ENCODE measurements at regions not wholly inside any gene's neighbourhood (a gene's known extent, or its start where the extent isn't known, plus 50 kb on each side); places are given as distances from the start of the nearest gene placed in this dataset.

DNA sequence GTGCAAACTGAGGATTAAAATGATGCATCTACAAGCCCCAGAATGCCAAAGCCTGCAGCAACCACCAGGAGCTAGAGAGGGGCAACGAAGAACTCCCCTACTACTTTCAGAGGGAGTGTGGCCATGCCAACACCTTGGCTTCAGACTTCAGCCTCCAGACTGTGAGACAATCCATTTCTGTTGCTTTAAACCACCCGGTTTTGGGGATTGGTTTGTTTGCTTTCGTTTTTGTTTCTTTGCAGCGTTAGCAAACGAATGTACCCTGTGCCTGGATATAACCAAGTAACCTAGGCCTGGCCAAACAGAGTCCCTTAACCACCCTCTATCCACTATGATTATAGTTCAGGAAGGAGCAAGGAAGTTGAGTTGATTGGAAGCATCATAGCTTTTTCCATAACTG is 171.2 kb upstream of the NCK2 start:
- Histone ChIP-seq H3K9me3 (ENCODE audit: control insufficient read depth, insufficient read depth, low read length) (no peaks in the 10 kb centered on the region), H3K4me1 (ENCODE audit: control insufficient read depth, insufficient read depth, low read length) (peaks cover 4% of the 10 kb centered on the region), H3K27me3 (ENCODE audit: control insufficient read depth, insufficient read depth, low read length) (no peaks in the 10 kb centered on the region), H3K36me3 (ENCODE audit: control insufficient read depth, insufficient read depth, low read length) (no peaks in the 10 kb centered on the region), H3K4me3 (ENCODE audit: low read depth, low read length) (no peak overlapping the region), H3K9ac (ENCODE audit: low read depth, low read length) (no peak overlapping the region)

DNA sequence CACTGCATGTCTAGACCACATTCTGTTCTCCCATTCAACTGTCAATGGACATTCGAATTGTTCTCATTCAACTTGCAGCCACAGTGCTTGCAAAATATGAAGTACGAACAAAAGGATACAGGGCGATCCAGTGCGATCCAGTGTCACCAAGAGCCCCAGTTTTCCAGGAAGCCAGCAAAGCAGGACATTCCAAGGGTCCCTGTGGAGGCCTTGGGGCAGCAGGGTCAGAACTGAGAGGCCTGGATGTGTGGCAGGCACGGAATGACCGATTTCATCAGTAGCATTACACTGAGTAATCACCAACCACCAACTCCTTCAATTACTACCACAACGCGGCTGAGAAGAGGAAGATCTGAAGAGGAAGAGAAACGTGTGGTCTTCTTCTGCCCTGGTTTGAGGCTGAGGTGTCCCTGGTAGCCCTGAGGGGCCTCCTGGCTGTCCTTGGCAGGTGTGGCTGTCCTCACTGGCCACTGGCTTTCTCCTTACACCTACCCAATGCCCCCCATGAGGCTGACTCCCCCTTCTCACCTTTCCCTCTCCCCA is 172.7 kb upstream of the FHL2 start:
- Histone ChIP-seq H3K4me1 (ENCODE audit: control insufficient read depth, insufficient read depth, low read length) (peaks cover under 1% of the 10 kb centered on the region), H3K9ac (ENCODE audit: low read depth, low read length) (no peak overlapping the region), H3K9me3 (ENCODE audit: control insufficient read depth, insufficient read depth, low read length) (no peaks in the 10 kb centered on the region), H3K4me3 (ENCODE audit: low read depth, low read length) (no peak overlapping the region), H3K27me3 (ENCODE audit: control insufficient read depth, insufficient read depth, low read length) (no peaks in the 10 kb centered on the region), H3K36me3 (ENCODE audit: control insufficient read depth, insufficient read depth, low read length) (no peaks in the 10 kb centered on the region)

DNA sequence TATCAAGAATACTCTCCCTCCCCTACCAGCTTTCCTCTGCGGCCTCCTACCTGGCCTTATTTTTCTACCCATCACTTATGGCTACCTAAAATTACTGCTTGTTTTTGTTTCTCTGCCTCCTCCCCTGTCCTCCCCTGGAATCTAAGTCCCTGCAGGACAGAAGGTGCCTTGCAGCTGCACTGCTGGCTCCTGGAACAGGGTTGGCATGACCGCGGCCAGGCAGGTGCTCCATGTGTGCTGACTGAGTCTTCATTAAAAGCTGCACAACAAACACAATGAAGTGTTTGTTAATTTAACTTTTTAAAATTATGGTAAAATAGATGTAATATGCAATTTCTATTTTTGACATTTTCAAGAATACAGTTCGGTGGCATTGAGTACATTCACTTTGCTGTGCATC is 171.9 kb upstream of the FHL2 start:
- no peaks in the 10 kb centered on the region for H3K4me1 ChIP-seq (ENCODE audit: control insufficient read depth, insufficient read depth, low read length)
- no peak overlapping the region for H3K4me3 ChIP-seq (ENCODE audit: low read depth, low read length)
- H3K9me3 ChIP-seq (ENCODE audit: control insufficient read depth, insufficient read depth, low read length) = no peaks in the 10 kb centered on the region
- no peak overlapping the region for H3K9ac ChIP-seq (ENCODE audit: low read depth, low read length)
- H3K27me3 ChIP-seq (ENCODE audit: control insufficient read depth, insufficient read depth, low read length) = no peaks in the 10 kb centered on the region
- H3K36me3 ChIP-seq (ENCODE audit: control insufficient read depth, insufficient read depth, low read length) = no peaks in the 10 kb centered on the region

DNA sequence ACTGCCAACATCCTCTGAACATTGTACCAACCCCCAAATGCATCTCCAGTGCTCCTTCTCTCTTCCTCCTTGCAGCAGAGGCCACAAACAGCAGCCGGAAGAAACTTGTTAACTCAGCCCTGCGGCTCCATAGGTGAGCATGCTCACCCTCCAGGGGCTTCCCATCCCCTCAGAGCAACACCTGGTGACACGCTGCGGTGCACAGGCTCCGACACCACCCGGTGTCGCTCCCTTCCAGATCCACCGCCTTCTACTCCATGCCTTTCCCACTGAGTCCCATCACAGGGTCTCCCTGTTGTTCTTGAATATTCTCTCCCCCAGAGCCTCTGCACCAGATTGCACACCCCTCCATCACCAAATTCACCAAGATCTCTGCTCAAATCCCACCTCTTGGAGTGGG is 171.5 kb upstream of the FHL2 start:
- Histone ChIP-seq H3K4me1 (ENCODE audit: control insufficient read depth, insufficient read depth, low read length) (no peaks in the 10 kb centered on the region), H3K36me3 (ENCODE audit: control insufficient read depth, insufficient read depth, low read length) (no peaks in the 10 kb centered on the region), H3K9ac (ENCODE audit: low read depth, low read length) (no peak overlapping the region), H3K4me3 (ENCODE audit: low read depth, low read length) (no peak overlapping the region), H3K9me3 (ENCODE audit: control insufficient read depth, insufficient read depth, low read length) (no peaks in the 10 kb centered on the region), H3K27me3 (ENCODE audit: control insufficient read depth, insufficient read depth, low read length) (no peaks in the 10 kb centered on the region)

DNA sequence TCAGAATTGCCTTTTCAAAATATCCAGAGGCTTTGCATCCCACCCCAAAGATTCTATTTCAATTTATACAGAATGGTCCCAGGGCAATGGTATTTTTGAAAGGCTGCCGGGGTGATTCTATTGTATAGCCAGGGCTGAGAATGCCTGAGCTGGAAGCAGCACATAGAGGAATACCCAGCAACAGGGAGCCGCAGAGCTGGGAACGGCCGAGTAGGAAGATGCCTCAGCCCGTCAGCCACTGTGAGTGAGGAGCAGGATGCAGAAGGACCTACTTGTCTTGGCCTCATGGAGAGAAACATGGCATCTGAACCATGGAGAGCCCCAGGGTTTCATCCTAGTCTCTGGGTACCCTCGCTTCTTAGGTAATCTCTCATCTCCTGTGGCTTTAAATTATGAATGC is 170.8 kb upstream of the FHL2 start:
- Histone ChIP-seq H3K4me3 (ENCODE audit: low read depth, low read length) (no peak overlapping the region), H3K27me3 (ENCODE audit: control insufficient read depth, insufficient read depth, low read length) (no peaks in the 10 kb centered on the region), H3K9ac (ENCODE audit: low read depth, low read length) (no peak overlapping the region), H3K4me1 (ENCODE audit: control insufficient read depth, insufficient read depth, low read length) (no peaks in the 10 kb centered on the region), H3K36me3 (ENCODE audit: control insufficient read depth, insufficient read depth, low read length) (no peaks in the 10 kb centered on the region), H3K9me3 (ENCODE audit: control insufficient read depth, insufficient read depth, low read length) (no peaks in the 10 kb centered on the region)

DNA sequence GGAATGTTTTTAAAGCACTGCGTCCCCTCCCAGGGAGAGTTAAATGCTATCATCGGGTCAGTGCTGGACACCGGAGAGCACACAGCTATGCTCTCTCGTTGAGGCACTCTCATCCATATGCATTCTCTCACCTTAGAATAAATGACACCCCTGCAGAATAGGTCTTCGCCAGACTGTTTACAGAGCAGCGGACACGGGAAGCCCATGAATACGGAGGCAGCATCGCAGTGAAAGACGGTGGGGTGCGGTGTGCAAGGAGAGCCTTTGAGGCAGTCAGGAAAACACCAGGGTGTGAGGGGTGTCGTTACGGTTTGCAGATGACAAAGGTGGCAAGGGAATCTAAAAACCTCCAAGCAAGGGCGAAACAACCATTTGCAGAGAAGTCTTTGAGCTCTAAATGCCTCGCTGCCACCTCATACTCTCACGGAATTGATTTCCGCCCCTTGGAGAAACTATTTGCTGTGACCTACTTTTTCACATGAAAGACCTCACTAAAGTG is 169.2 kb upstream of the FHL2 start:
- Histone ChIP-seq H3K27me3 (ENCODE audit: control insufficient read depth, insufficient read depth, low read length) (no peaks in the 10 kb centered on the region), H3K9me3 (ENCODE audit: control insufficient read depth, insufficient read depth, low read length) (no peaks in the 10 kb centered on the region), H3K4me3 (ENCODE audit: low read depth, low read length) (no peak overlapping the region), H3K4me1 (ENCODE audit: control insufficient read depth, insufficient read depth, low read length) (no peaks in the 10 kb centered on the region), H3K9ac (ENCODE audit: low read depth, low read length) (no peak overlapping the region), H3K36me3 (ENCODE audit: control insufficient read depth, insufficient read depth, low read length) (no peaks in the 10 kb centered on the region)

DNA sequence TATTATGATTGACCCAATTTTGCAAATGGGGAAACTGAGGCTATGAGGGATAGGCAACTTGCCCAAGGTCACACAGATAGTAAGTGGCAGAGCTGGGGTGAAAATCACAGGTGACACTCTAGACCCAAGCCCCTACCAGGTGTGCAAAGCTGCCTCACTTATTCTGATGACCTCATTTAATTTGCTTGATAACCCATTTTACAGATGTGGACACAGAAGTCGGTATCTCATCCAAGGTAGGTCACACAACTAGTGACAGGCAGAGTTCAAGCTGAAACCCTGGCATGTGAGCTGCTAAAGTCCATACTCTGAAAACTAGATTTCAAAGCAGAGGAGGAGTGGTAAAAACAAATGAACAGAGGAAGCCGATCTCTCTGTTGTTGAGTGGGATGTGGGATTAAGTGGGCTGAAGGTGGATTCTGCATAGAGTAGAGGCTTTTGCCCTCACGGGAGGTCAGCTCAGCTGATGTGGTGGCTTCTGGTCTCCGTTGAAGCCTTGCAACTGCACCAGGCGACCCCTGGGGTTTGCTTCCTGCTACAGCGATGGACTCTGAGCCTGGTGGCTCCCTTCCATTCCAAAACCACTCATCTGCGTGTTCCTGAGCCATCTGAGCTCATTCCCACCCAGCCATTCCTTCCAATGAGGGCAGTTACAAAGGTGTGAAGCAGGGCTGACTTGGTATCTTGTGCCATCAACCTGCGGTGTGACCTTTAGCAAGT is 164.3 kb upstream of the FHL2 start:
- Histone ChIP-seq H3K27me3 (ENCODE audit: control insufficient read depth, insufficient read depth, low read length) (no peaks in the 10 kb centered on the region), H3K9ac (ENCODE audit: low read depth, low read length) (no peak overlapping the region)

DNA sequence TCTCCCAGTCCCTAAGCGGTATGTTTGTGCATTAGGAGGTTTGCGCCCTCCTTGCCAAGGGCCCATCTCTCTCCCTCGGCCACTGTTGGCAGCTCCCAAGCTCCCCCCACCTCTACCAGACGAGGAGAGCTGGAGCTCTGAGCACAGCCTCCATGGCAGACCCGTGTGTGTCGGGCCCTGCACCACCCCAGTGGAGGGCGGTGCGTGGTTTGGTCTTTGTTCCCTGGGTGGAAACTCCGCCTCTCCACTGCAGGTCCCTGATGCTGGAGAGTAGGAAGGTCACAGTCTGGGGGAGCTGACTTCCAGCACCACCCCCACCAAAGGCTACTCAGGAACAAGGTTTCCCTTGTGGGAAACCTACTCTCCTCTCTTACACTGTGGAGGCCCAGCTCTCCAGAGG is 162.6 kb upstream of the FHL2 start:
- Histone ChIP-seq H3K9me3 (ENCODE audit: control insufficient read depth, insufficient read depth, low read length) (no peaks in the 10 kb centered on the region), H3K36me3 (ENCODE audit: control insufficient read depth, insufficient read depth, low read length) (no peaks in the 10 kb centered on the region), H3K27me3 (ENCODE audit: control insufficient read depth, insufficient read depth, low read length) (no peaks in the 10 kb centered on the region), H3K4me1 (ENCODE audit: control insufficient read depth, insufficient read depth, low read length) (no peaks in the 10 kb centered on the region), H3K4me3 (ENCODE audit: low read depth, low read length) (no peak overlapping the region), H3K9ac (ENCODE audit: low read depth, low read length) (no peak overlapping the region)

More for the DNA sequence above, 164.3 kb upstream of the FHL2 start:
- Histone ChIP-seq H3K4me1 (ENCODE audit: control insufficient read depth, insufficient read depth, low read length) (no peaks in the 10 kb centered on the region), H3K4me3 (ENCODE audit: low read depth, low read length) (no peak overlapping the region), H3K9me3 (ENCODE audit: control insufficient read depth, insufficient read depth, low read length) (no peaks in the 10 kb centered on the region), H3K36me3 (ENCODE audit: control insufficient read depth, insufficient read depth, low read length) (no peaks in the 10 kb centered on the region)

DNA sequence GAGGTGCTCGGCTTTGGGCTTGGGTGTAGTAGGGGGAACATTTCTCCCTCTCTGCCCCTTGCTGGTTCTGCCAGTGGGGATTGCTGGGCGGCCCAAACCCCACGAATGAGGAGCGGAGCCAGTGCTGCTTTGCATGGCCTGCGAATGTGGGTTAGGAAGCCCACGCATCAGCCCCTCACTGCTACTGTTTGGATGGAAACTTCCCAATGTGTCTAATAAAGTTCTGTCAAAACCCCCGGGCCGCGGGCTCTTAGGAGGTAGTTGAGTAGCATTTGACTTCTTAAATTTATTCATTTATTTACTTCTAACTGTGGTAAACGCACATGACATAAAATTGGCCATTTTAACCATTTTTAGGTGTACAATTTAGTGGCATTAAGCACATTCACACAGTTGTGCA is 161.3 kb upstream of the FHL2 start:
- no peak overlapping the region for H3K9ac ChIP-seq (ENCODE audit: low read depth, low read length)
- H3K4me3 ChIP-seq (ENCODE audit: low read depth, low read length) = no peak overlapping the region
- H3K4me1 ChIP-seq (ENCODE audit: control insufficient read depth, insufficient read depth, low read length) = no peaks in the 10 kb centered on the region
- H3K27me3 ChIP-seq (ENCODE audit: control insufficient read depth, insufficient read depth, low read length) = no peaks in the 10 kb centered on the region
- H3K9me3 ChIP-seq (ENCODE audit: control insufficient read depth, insufficient read depth, low read length) = no peaks in the 10 kb centered on the region
- no peaks in the 10 kb centered on the region for H3K36me3 ChIP-seq (ENCODE audit: control insufficient read depth, insufficient read depth, low read length)

DNA sequence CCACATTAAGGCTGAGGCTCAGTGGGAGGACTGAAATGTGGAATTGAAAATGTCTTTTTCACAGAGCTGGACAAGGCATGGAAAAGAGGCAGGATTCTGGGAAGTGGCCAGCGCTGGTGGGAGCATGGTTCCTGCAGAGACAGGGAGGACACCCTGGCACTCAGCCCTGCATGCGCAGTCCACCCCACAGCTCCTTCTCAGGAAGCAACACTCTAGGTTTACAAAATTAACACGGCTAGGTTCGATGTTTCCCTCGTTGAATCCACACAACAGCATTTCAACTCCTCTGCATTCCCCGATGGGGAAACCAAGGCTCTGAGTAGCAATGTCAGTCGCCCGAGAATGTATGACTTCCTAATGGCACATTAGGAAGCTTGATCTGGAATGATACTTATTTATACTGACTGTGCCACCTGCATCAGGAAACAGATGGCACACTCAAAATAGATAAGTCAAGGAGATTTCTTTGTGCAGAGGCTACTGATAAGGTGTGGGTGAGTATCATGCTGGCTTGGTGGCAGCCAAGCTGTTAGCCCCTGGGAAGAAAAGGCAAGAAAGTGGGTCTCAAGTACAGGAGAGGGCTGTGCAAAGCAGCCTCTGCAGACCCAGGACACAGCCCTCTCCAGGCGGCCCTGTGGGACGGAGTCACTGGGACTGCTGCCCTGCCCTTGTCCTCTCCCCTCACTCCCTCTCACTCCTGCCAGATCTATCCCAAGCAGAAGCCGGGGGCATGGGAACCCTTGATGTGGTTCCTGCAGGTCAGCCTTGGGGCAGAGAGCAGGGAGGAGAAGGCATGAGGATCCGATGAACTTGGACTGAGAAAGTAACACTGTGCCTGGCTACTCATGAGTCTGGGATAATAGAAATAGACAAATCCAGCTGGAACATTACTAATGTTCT is 158.4 kb upstream of the FHL2 start:
- Histone ChIP-seq H3K4me3 (ENCODE audit: low read depth, low read length) (no peak overlapping the region), H3K27me3 (ENCODE audit: control insufficient read depth, insufficient read depth, low read length) (no peaks in the 10 kb centered on the region), H3K36me3 (ENCODE audit: control insufficient read depth, insufficient read depth, low read length) (no peaks in the 10 kb centered on the region), H3K9me3 (ENCODE audit: control insufficient read depth, insufficient read depth, low read length) (no peaks in the 10 kb centered on the region), H3K9ac (ENCODE audit: low read depth, low read length) (no peak overlapping the region), H3K4me1 (ENCODE audit: control insufficient read depth, insufficient read depth, low read length) (no peaks in the 10 kb centered on the region)

DNA sequence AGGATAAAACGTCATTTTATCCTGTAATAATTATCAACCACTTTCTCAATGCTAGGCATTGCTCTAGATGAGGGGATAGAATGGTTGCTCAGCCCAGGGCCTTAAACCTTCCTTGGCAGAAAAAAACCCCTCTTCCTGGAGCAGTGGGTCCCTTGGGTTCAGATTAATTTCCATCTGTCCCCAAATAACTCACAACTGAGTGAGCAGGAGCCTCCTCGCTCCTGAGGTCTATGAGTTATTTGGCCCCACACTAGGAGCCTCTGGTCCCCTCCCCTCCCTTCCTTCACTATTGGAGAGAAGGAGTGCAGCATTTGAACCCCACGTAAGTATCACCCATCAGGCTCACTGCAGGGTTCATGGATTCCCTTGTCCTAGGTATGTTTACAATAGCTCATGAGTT is 157.5 kb upstream of the FHL2 start:
- H3K4me3 ChIP-seq (ENCODE audit: low read depth, low read length) = no peak overlapping the region
- no peaks in the 10 kb centered on the region for H3K27me3 ChIP-seq (ENCODE audit: control insufficient read depth, insufficient read depth, low read length)
- no peaks in the 10 kb centered on the region for H3K36me3 ChIP-seq (ENCODE audit: control insufficient read depth, insufficient read depth, low read length)
- no peaks in the 10 kb centered on the region for H3K9me3 ChIP-seq (ENCODE audit: control insufficient read depth, insufficient read depth, low read length)
- no peak overlapping the region for H3K9ac ChIP-seq (ENCODE audit: low read depth, low read length)
- no peaks in the 10 kb centered on the region for H3K4me1 ChIP-seq (ENCODE audit: control insufficient read depth, insufficient read depth, low read length)

DNA sequence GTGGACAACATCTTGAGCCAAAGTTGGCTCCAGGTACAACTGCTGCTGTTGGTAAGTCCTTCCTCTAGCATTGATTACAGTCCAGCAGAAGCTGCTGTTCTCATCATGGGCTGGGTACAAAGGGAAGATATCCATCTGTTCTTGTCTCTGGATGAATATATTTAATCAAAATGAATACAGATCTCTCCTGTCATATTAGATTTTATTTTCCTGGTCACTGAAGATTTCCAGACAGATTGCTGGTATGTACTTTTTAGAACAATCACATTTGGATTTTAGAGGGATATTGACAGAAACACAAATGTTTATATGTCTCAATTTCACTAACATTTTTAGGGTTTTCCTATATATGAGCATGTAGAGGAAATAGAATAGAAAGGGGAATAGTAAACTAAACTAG is 155.4 kb upstream of the FHL2 start:
- Histone ChIP-seq H3K36me3 (ENCODE audit: control insufficient read depth, insufficient read depth, low read length) (no peaks in the 10 kb centered on the region), H3K27me3 (ENCODE audit: control insufficient read depth, insufficient read depth, low read length) (no peaks in the 10 kb centered on the region), H3K9ac (ENCODE audit: low read depth, low read length) (no peak overlapping the region)

More for the DNA sequence above, 155.4 kb upstream of the FHL2 start:
- Histone ChIP-seq H3K4me1 (ENCODE audit: control insufficient read depth, insufficient read depth, low read length) (no peaks in the 10 kb centered on the region), H3K9me3 (ENCODE audit: control insufficient read depth, insufficient read depth, low read length) (no peaks in the 10 kb centered on the region), H3K4me3 (ENCODE audit: low read depth, low read length) (no peak overlapping the region)

Measured in iPS-15b (cell line).